HG03442 (cell line): ENCODE measurements at regions not wholly inside any gene's neighbourhood (a gene's known extent, or its start where the extent isn't known, plus 50 kb on each side); places are given as distances from the start of the nearest gene placed in this dataset.
"Not testable (repeated sequence)": the region's sequence is repeated elsewhere in the genome, so short reads cannot be mapped to it uniquely, and the experiment has no call there.

Source experiments
- ATAC-seq: cut with Tn5 transposase; IDR thresholded peaks from one replicate; pipeline ENCODE4 v1.9.1; 2021; ENCODE audit warnings: mild to moderate bottlenecking, moderate library complexity; ENCODE audit not compliant: unreplicated experiment

GRCh38 chr5:144048259-144048856, 122.1 kb downstream of the YIPF5 start:
- ATAC-seq, result no peak

- ATAC-seq, result not testable (repeated sequence)
These were observed 115.1 kb downstream of the YIPF5 start for GRCh38 chr5:144055391-144055790.

- ATAC-seq, result not testable (repeated sequence)
These were observed 110.4 kb downstream of the YIPF5 start for GRCh38 chr5:144060091-144060490.

- ATAC-seq, result no peak
These were observed 109.9 kb downstream of the YIPF5 start for GRCh38 chr5:144060598-144060997.

GRCh38 chr5:144065786-144066185, 104.7 kb downstream of the YIPF5 start:
- no peak for ATAC-seq

- ATAC-seq, result no peak
These were observed 97.9 kb downstream of the YIPF5 start for GRCh38 chr5:144072518-144072927.

GRCh38 chr5:144076521-144077083, 93.9 kb downstream of the YIPF5 start:
- no peak for ATAC-seq

- no peak for ATAC-seq
These were observed 87.3 kb downstream of the YIPF5 start for GRCh38 chr5:144083185-144083584.

- no peak for ATAC-seq
These were observed 85.5 kb downstream of the YIPF5 start for GRCh38 chr5:144084971-144085370.

- ATAC-seq, result no peak
These were observed 85.1 kb downstream of the YIPF5 start for GRCh38 chr5:144085381-144085780.

- no peak for ATAC-seq
These were observed 84.2 kb downstream of the YIPF5 start for GRCh38 chr5:144086295-144086694.

- ATAC-seq, result no peak
These were observed 82.9 kb downstream of the YIPF5 start for GRCh38 chr5:144087576-144087975.

- no peak for ATAC-seq
These were observed 82.0 kb downstream of the YIPF5 start for GRCh38 chr5:144088206-144089064.

GRCh38 chr5:144089401-144090021, 80.9 kb downstream of the YIPF5 start:
- peak; percentile 71 for ATAC-seq

- no peak for ATAC-seq
These were observed 78.0 kb downstream of the YIPF5 start for GRCh38 chr5:144092508-144092907.

GRCh38 chr5:144093400-144093799, 77.1 kb downstream of the YIPF5 start:
- no peak for ATAC-seq

GRCh38 chr5:144093868-144094267, 76.6 kb downstream of the YIPF5 start:
- no peak for ATAC-seq

GRCh38 chr5:144100702-144101101, 69.8 kb downstream of the YIPF5 start:
- ATAC-seq, result no peak

GRCh38 chr5:144101616-144102015, 68.8 kb downstream of the YIPF5 start:
- no peak for ATAC-seq

- no peak for ATAC-seq
These were observed 68.1 kb downstream of the YIPF5 start for GRCh38 chr5:144102361-144102760.

- ATAC-seq, result no peak
These were observed 67.5 kb downstream of the YIPF5 start for GRCh38 chr5:144102979-144103378.
